ENCODE measurements at regions not wholly inside any gene's neighbourhood (a gene's known extent, or its start where the extent isn't known, plus 50 kb on each side); places are given as distances from the start of the nearest gene placed in this dataset.

- no peak overlapping the region for H3K27ac ChIP-seq (ENCODE audit: low read depth, low read length)
- H3K36me3 ChIP-seq (ENCODE audit: control insufficient read depth, insufficient read depth, low read length), result no peaks in the 10 kb centered on the region
- H3K9ac ChIP-seq (ENCODE audit: low read length), result no peak overlapping the region
- H3K27me3 ChIP-seq (ENCODE audit: control insufficient read depth, insufficient read depth, low read length), result no peaks in the 10 kb centered on the region
- H3K4me1 ChIP-seq (ENCODE audit: control insufficient read depth, insufficient read depth, low read length), result peaks cover 12% of the 10 kb centered on the region
- H3K4me3 ChIP-seq (ENCODE audit: low read length), result no peak overlapping the region
Observed at GRCh38 chr14:101373690-101374295, 187.5 kb upstream of the DIO3 start.

- H3K4me3 ChIP-seq (ENCODE audit: low read length), result no peak overlapping the region
- H3K4me1 ChIP-seq (ENCODE audit: control insufficient read depth, insufficient read depth, low read length), result peaks cover 12% of the 10 kb centered on the region
- no peaks in the 10 kb centered on the region for H3K27me3 ChIP-seq (ENCODE audit: control insufficient read depth, insufficient read depth, low read length)
Observed at GRCh38 chr14:101374373-101375338, 186.6 kb upstream of the DIO3 start.

GRCh38 chr14:101377069-101377468, 184.2 kb upstream of the DIO3 start:
- Histone ChIP-seq H3K27ac (ENCODE audit: low read depth, low read length) (no peak overlapping the region), H3K4me1 (ENCODE audit: control insufficient read depth, insufficient read depth, low read length) (peaks cover 6% of the 10 kb centered on the region), H3K36me3 (ENCODE audit: control insufficient read depth, insufficient read depth, low read length) (no peaks in the 10 kb centered on the region), H3K9ac (ENCODE audit: low read length) (no peak overlapping the region), H3K27me3 (ENCODE audit: control insufficient read depth, insufficient read depth, low read length) (no peaks in the 10 kb centered on the region), H3K4me3 (ENCODE audit: low read length) (no peak overlapping the region)

More at GRCh38 chr14:101374373-101375338, 186.6 kb upstream of the DIO3 start:
- no peaks in the 10 kb centered on the region for H3K36me3 ChIP-seq (ENCODE audit: control insufficient read depth, insufficient read depth, low read length)
- no peak overlapping the region for H3K27ac ChIP-seq (ENCODE audit: low read depth, low read length)
- H3K9ac ChIP-seq (ENCODE audit: low read length), result no peak overlapping the region

- Histone ChIP-seq H3K4me1 (ENCODE audit: control insufficient read depth, insufficient read depth, low read length) (peaks cover 1% of the 10 kb centered on the region), H3K36me3 (ENCODE audit: control insufficient read depth, insufficient read depth, low read length) (no peaks in the 10 kb centered on the region), H3K27ac (ENCODE audit: low read depth, low read length) (no peak overlapping the region), H3K27me3 (ENCODE audit: control insufficient read depth, insufficient read depth, low read length) (no peaks in the 10 kb centered on the region), H3K9ac (ENCODE audit: low read length) (no peak overlapping the region), H3K4me3 (ENCODE audit: low read length) (no peak overlapping the region)
Observed at GRCh38 chr14:101379842-101380241, 181.5 kb upstream of the DIO3 start.

GRCh38 chr14:101380512-101380911, 180.8 kb upstream of the DIO3 start:
- Histone ChIP-seq H3K4me3 (ENCODE audit: low read length) (no peak overlapping the region), H3K27ac (ENCODE audit: low read depth, low read length) (no peak overlapping the region), H3K9ac (ENCODE audit: low read length) (no peak overlapping the region), H3K27me3 (ENCODE audit: control insufficient read depth, insufficient read depth, low read length) (no peaks in the 10 kb centered on the region), H3K4me1 (ENCODE audit: control insufficient read depth, insufficient read depth, low read length) (no peaks in the 10 kb centered on the region), H3K36me3 (ENCODE audit: control insufficient read depth, insufficient read depth, low read length) (no peaks in the 10 kb centered on the region)

GRCh38 chr14:101380940-101381339, 180.4 kb upstream of the DIO3 start:
- Histone ChIP-seq H3K4me1 (ENCODE audit: control insufficient read depth, insufficient read depth, low read length) (no peaks in the 10 kb centered on the region), H3K36me3 (ENCODE audit: control insufficient read depth, insufficient read depth, low read length) (no peaks in the 10 kb centered on the region), H3K9ac (ENCODE audit: low read length) (no peak overlapping the region), H3K4me3 (ENCODE audit: low read length) (no peak overlapping the region), H3K27ac (ENCODE audit: low read depth, low read length) (no peak overlapping the region), H3K27me3 (ENCODE audit: control insufficient read depth, insufficient read depth, low read length) (no peaks in the 10 kb centered on the region)

GRCh38 chr14:101383737-101384338, 177.5 kb upstream of the DIO3 start:
- H3K27me3 ChIP-seq (ENCODE audit: control insufficient read depth, insufficient read depth, low read length), result no peaks in the 10 kb centered on the region
- no peak overlapping the region for H3K9ac ChIP-seq (ENCODE audit: low read length)
- H3K36me3 ChIP-seq (ENCODE audit: control insufficient read depth, insufficient read depth, low read length), result no peaks in the 10 kb centered on the region

GRCh38 chr14:101394374-101394773, 166.9 kb upstream of the DIO3 start:
- H3K4me3 ChIP-seq (ENCODE audit: low read length), result no peak overlapping the region
- no peaks in the 10 kb centered on the region for H3K4me1 ChIP-seq (ENCODE audit: control insufficient read depth, insufficient read depth, low read length)
- no peaks in the 10 kb centered on the region for H3K27me3 ChIP-seq (ENCODE audit: control insufficient read depth, insufficient read depth, low read length)
- no peak overlapping the region for H3K9ac ChIP-seq (ENCODE audit: low read length)
- no peaks in the 10 kb centered on the region for H3K36me3 ChIP-seq (ENCODE audit: control insufficient read depth, insufficient read depth, low read length)
- no peak overlapping the region for H3K27ac ChIP-seq (ENCODE audit: low read depth, low read length)

More at GRCh38 chr14:101383737-101384338, 177.5 kb upstream of the DIO3 start:
- Histone ChIP-seq H3K27ac (ENCODE audit: low read depth, low read length) (no peak overlapping the region), H3K4me3 (ENCODE audit: low read length) (no peak overlapping the region), H3K4me1 (ENCODE audit: control insufficient read depth, insufficient read depth, low read length) (no peaks in the 10 kb centered on the region)

- H3K4me1 ChIP-seq (ENCODE audit: control insufficient read depth, insufficient read depth, low read length), result no peaks in the 10 kb centered on the region
- no peak overlapping the region for H3K4me3 ChIP-seq (ENCODE audit: low read length)
- H3K27ac ChIP-seq (ENCODE audit: low read depth, low read length), result no peak overlapping the region
- H3K27me3 ChIP-seq (ENCODE audit: control insufficient read depth, insufficient read depth, low read length), result no peaks in the 10 kb centered on the region
- no peak overlapping the region for H3K9ac ChIP-seq (ENCODE audit: low read length)
- H3K36me3 ChIP-seq (ENCODE audit: control insufficient read depth, insufficient read depth, low read length), result no peaks in the 10 kb centered on the region
Observed at GRCh38 chr14:101395779-101396178, 165.5 kb upstream of the DIO3 start.

GRCh38 chr14:101397206-101397605, 164.1 kb upstream of the DIO3 start:
- no peak overlapping the region for H3K9ac ChIP-seq (ENCODE audit: low read length)
- H3K4me3 ChIP-seq (ENCODE audit: low read length), result no peak overlapping the region
- H3K27ac ChIP-seq (ENCODE audit: low read depth, low read length), result no peak overlapping the region
- no peaks in the 10 kb centered on the region for H3K4me1 ChIP-seq (ENCODE audit: control insufficient read depth, insufficient read depth, low read length)
- H3K36me3 ChIP-seq (ENCODE audit: control insufficient read depth, insufficient read depth, low read length), result no peaks in the 10 kb centered on the region
- H3K27me3 ChIP-seq (ENCODE audit: control insufficient read depth, insufficient read depth, low read length), result no peaks in the 10 kb centered on the region

GRCh38 chr14:101398011-101398410, 163.3 kb upstream of the DIO3 start:
- Histone ChIP-seq H3K27me3 (ENCODE audit: control insufficient read depth, insufficient read depth, low read length) (no peaks in the 10 kb centered on the region), H3K4me1 (ENCODE audit: control insufficient read depth, insufficient read depth, low read length) (no peaks in the 10 kb centered on the region), H3K9ac (ENCODE audit: low read length) (no peak overlapping the region), H3K4me3 (ENCODE audit: low read length) (no peak overlapping the region), H3K36me3 (ENCODE audit: control insufficient read depth, insufficient read depth, low read length) (no peaks in the 10 kb centered on the region), H3K27ac (ENCODE audit: low read depth, low read length) (no peak overlapping the region)

- no peak overlapping the region for H3K27ac ChIP-seq (ENCODE audit: low read depth, low read length)
Observed at GRCh38 chr14:101399737-101400517, 161.4 kb upstream of the DIO3 start.

More at GRCh38 chr14:101399737-101400517, 161.4 kb upstream of the DIO3 start:
- no peaks in the 10 kb centered on the region for H3K4me1 ChIP-seq (ENCODE audit: control insufficient read depth, insufficient read depth, low read length)
- no peak overlapping the region for H3K4me3 ChIP-seq (ENCODE audit: low read length)
- no peaks in the 10 kb centered on the region for H3K27me3 ChIP-seq (ENCODE audit: control insufficient read depth, insufficient read depth, low read length)
- H3K36me3 ChIP-seq (ENCODE audit: control insufficient read depth, insufficient read depth, low read length), result no peaks in the 10 kb centered on the region
- H3K9ac ChIP-seq (ENCODE audit: low read length), result no peak overlapping the region
